ENCODE measurements at regions not wholly inside any gene's neighbourhood (a gene's known extent, or its start where the extent isn't known, plus 50 kb on each side); places are given as distances from the start of the nearest gene placed in this dataset.
A peak's percentile ranks its signal among the peaks of the same experiment; 100 is the strongest.
"Not testable (repeated sequence)": the region's sequence is repeated elsewhere in the genome, so short reads cannot be mapped to it uniquely, and the experiment has no call there.

DNA sequence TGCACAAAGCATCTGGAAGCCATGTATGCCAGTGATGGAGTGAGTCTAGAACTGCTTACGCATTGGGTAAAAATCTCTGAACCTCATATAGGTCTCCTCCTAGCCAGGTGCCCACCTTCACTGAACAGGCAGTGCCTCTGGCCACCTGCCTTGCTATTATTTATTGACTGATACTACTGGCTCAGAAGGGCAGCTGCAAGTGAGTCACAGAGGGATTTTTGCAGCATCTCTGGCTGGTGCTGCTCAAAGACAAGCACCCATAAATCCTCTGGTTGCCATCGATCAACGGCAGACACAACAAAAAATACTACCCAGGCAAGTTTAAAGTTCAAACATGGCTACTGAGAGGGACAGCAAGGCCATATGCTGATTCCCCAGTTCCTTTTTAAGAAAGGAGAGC lies 279.4 kb downstream of the UBE3D start:
- no peak for DNase-seq (ENCODE audit: low read depth)
- H3K4me3 ChIP-seq (ENCODE audit: low read length): no peak overlapping the region
- TF ChIP-seq, protein P1, sequence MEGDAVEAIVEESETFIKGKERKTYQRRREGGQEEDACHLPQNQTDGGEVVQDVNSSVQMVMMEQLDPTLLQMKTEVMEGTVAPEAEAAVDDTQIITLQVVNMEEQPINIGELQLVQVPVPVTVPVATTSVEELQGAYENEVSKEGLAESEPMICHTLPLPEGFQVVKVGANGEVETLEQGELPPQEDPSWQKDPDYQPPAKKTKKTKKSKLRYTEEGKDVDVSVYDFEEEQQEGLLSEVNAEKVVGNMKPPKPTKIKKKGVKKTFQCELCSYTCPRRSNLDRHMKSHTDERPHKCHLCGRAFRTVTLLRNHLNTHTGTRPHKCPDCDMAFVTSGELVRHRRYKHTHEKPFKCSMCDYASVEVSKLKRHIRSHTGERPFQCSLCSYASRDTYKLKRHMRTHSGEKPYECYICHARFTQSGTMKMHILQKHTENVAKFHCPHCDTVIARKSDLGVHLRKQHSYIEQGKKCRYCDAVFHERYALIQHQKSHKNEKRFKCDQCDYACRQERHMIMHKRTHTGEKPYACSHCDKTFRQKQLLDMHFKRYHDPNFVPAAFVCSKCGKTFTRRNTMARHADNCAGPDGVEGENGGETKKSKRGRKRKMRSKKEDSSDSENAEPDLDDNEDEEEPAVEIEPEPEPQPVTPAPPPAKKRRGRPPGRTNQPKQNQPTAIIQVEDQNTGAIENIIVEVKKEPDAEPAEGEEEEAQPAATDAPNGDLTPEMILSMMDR (IDR thresholded peaks at IDR 0.05; ENCODE audit: insufficient read depth, low read depth, low read length, missing control alignments): no peak

DNA sequence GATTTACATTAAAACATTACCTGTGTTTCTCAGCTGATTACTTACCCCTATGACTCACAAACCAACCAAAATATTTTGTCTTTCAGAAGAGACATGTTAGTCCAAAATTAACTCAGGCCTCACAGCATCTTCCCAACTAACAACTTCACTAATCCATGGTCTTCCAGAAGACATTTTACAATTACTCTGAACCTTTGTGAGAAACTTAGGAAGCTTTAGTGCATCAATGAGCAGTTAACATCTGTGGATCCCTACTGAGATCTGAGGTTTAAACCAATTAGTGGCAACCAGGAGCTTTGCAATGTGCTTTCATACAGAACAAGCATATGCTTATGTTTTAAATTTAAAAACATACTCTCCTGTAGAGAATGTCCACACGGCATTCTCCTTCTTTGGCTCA lies 269.7 kb downstream of the UBE3D start:
- DNase-seq (ENCODE audit: low read depth): no peak
- no peak overlapping the region for H3K4me3 ChIP-seq (ENCODE audit: low read length)
- TF ChIP-seq, protein P1 (IDR thresholded peaks at IDR 0.05; ENCODE audit: insufficient read depth, low read depth, low read length, missing control alignments): no peak

DNA sequence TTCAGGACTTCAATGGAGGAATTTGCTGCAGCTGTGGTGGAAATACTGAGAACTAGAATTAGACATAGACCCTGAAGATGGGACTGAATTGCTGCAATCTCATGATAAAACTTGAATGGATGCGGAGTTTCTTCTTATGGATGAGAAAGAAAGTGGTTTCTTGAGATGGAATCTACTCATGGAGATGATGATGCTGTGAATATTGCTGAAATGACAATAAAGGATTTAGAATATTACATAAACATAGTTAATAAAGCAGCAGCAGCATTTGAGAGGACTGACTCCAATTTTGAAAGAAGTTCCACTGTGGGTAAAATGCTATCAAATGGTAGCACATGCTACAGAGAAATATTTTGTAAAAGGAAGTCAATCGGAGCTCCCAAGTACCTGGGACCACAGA lies 264.6 kb downstream of the UBE3D start:
- TF ChIP-seq, protein P1 (IDR thresholded peaks at IDR 0.05; ENCODE audit: insufficient read depth, low read depth, low read length, missing control alignments): no peak
- no peak for DNase-seq (ENCODE audit: low read depth)
- H3K4me3 ChIP-seq (ENCODE audit: low read length): no peak overlapping the region

DNA sequence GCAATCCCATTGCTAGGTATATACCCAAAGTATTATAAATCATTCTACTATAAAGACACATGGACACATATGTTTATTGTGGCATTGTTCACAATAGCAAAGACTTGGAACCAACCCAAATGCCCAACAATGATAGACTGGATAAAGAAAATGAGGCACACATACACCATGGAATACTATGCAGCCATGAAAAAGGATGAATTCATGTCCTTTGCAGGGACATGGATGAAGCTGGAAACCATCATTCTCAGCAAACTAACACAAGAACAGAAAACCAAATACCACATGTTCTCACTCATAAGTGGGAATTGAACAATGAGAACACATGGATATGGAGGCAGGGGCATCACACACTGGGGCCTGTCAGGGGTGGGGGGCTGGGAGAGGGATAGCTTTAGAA lies 249.4 kb downstream of the UBE3D start:
- not testable (repeated sequence) for DNase-seq (ENCODE audit: low read depth); H3K4me3 ChIP-seq (ENCODE audit: low read length)

DNA sequence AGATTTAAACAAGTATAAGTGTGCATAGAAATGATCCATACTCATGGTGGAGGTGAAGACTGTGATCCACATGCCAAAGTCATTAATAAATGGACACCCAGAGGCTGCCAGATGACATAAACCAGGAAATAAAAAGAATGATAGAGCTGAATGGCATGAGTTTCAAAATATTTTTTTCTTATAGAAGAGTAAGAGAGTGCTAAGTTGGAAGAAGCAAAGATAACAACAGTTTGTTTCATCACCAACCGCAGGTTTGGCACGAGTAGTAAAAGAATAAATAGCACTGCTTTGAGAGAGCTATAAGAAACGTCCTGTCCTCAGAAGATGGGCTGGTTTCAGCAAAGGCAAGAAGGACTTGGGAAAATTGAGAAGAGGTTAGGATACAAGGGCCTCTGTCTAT lies 246.9 kb downstream of the UBE3D start:
- H3K4me3 ChIP-seq (ENCODE audit: low read length): no peak overlapping the region
- TF ChIP-seq, protein P1 (IDR thresholded peaks at IDR 0.05; ENCODE audit: insufficient read depth, low read depth, low read length, missing control alignments): no peak
- peak; percentile 79 for DNase-seq (ENCODE audit: low read depth)

DNA sequence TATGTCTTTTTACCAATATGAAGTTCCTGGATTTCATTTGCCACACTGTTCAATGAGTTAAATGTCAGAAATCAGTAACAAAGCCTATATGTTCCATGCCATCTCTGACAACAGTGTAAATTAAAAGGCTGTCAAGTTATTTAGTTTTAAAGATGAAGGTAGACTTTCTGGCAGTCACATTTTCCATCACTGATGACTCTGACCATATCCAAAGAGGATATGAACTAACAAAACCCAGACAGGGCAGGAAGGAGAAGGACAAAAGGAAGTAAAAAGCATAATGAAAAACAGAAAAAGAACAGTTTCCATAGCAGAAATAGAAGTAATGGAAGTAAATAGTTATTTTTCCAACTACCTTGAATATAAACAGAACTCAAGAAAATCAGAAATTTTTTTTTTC lies 242.3 kb downstream of the UBE3D start:
- DNase-seq (ENCODE audit: low read depth): no peak
- TF ChIP-seq, protein P1 (IDR thresholded peaks at IDR 0.05; ENCODE audit: insufficient read depth, low read depth, low read length, missing control alignments): no peak
- no peak overlapping the region for H3K4me3 ChIP-seq (ENCODE audit: low read length)

DNA sequence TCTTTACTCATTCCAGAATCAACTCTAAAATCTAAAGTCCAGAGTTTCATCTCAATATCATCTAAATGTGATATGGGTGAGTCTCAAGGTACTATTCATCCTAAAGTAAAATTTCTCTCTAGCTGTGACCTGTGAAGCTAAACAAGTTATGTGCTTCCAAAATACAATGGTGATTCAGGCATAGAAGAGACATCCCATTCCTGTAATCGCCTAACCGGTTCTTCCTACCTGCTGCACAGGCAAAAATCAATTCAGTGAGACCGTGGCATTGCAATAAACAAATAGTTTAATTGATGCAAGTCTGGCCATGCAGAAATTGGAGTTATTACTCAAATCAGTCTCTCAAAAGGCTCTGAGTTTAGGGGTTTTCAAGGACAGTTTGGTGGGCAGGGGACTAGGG lies 232.8 kb downstream of the UBE3D start:
- TF ChIP-seq, protein P1 (IDR thresholded peaks at IDR 0.05; ENCODE audit: insufficient read depth, low read depth, low read length, missing control alignments): no peak
- peak; percentile 82 for DNase-seq (ENCODE audit: low read depth)
- H3K4me3 ChIP-seq (ENCODE audit: low read length): no peak overlapping the region

DNA sequence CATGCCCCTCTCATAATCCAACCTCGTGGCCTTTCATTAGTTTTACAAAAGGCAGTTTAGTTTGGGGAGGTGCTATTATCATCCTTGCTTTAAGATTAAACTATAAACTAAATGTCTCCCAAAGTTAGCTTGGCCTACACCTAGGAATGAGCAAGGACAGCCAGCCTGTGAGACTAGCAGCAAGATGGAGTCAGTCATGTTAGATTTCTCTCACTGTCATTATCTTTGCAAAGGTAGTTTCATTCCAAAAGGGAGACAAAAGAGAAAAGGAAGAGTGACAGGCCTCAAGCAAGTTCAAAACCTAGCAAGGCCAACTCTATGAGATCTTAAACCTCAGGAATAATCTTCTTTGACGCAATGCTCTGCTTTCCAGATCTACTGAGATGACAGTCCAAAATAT lies 232.2 kb downstream of the UBE3D start:
- no peak overlapping the region for H3K4me3 ChIP-seq (ENCODE audit: low read length)
- no peak for DNase-seq (ENCODE audit: low read depth)
- TF ChIP-seq, protein P1 (IDR thresholded peaks at IDR 0.05; ENCODE audit: insufficient read depth, low read depth, low read length, missing control alignments): no peak

Data from epithelial cell of esophagus (primary cell).